ENCODE measurements at regions not wholly inside any gene's neighbourhood (a gene's known extent, or its start where the extent isn't known, plus 50 kb on each side); places are given as distances from the start of the nearest gene placed in this dataset.

GRCh38 chr18:40046596-40046995 is 1908.4 kb upstream of the PIK3C3 start:
- no peak for TF ChIP-seq SIN3A (IDR thresholded peaks at IDR 0.05; ENCODE audit: borderline replicate concordance, insufficient read depth, low read length)
- no peak for TF ChIP-seq POLR2AphosphoS5 (IDR thresholded peaks at IDR 0.05; ENCODE audit: low read depth, low read length)
- no peak for TF ChIP-seq FOXP2 (optimal IDR thresholded peaks at IDR 0.05; ENCODE audit: borderline replicate concordance, extremely low read depth, extremely low read length, insufficient read depth)
- TF ChIP-seq, protein P1, sequence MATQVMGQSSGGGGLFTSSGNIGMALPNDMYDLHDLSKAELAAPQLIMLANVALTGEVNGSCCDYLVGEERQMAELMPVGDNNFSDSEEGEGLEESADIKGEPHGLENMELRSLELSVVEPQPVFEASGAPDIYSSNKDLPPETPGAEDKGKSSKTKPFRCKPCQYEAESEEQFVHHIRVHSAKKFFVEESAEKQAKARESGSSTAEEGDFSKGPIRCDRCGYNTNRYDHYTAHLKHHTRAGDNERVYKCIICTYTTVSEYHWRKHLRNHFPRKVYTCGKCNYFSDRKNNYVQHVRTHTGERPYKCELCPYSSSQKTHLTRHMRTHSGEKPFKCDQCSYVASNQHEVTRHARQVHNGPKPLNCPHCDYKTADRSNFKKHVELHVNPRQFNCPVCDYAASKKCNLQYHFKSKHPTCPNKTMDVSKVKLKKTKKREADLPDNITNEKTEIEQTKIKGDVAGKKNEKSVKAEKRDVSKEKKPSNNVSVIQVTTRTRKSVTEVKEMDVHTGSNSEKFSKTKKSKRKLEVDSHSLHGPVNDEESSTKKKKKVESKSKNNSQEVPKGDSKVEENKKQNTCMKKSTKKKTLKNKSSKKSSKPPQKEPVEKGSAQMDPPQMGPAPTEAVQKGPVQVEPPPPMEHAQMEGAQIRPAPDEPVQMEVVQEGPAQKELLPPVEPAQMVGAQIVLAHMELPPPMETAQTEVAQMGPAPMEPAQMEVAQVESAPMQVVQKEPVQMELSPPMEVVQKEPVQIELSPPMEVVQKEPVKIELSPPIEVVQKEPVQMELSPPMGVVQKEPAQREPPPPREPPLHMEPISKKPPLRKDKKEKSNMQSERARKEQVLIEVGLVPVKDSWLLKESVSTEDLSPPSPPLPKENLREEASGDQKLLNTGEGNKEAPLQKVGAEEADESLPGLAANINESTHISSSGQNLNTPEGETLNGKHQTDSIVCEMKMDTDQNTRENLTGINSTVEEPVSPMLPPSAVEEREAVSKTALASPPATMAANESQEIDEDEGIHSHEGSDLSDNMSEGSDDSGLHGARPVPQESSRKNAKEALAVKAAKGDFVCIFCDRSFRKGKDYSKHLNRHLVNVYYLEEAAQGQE (IDR thresholded peaks at IDR 0.05; ENCODE audit: insufficient read depth in 1 of 2, low read depth in 2 of 2, low read length in 2 of 2), result no peak
- no peak for TF ChIP-seq TAF1 (IDR thresholded peaks at IDR 0.05; ENCODE audit: borderline replicate concordance, insufficient read depth, low read length)

DNA sequence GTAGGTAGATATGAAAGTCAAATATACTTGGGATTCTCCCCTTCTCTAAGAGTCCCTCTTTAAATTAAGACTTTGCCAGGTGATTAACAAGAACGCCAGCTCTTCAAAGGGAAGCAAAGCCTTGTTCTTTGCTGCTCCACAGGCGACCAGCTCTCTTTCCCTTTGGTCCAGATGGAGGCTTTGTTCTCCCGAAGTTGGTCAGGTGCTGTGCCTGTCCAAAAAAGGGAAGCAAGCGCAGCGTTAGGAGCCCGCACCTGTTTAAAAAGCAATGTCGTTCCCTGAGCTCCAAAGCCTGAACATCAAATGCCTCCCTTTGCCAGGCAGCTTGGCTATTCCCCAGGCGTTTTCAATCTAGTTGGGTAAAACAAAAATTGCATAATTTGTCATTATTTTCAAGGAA is 1913.1 kb upstream of the PIK3C3 start:
- TF ChIP-seq FOXP2 (optimal IDR thresholded peaks at IDR 0.05; ENCODE audit: borderline replicate concordance, extremely low read depth, extremely low read length, insufficient read depth) (no peak), TAF1 (IDR thresholded peaks at IDR 0.05; ENCODE audit: borderline replicate concordance, insufficient read depth, low read length) (no peak), SIN3A (IDR thresholded peaks at IDR 0.05; ENCODE audit: borderline replicate concordance, insufficient read depth, low read length) (no peak), POLR2AphosphoS5 (IDR thresholded peaks at IDR 0.05; ENCODE audit: low read depth, low read length) (no peak)
- TF ChIP-seq, protein P1 (IDR thresholded peaks at IDR 0.05; ENCODE audit: insufficient read depth in 1 of 2, low read depth in 2 of 2, low read length in 2 of 2), result no peak

DNA sequence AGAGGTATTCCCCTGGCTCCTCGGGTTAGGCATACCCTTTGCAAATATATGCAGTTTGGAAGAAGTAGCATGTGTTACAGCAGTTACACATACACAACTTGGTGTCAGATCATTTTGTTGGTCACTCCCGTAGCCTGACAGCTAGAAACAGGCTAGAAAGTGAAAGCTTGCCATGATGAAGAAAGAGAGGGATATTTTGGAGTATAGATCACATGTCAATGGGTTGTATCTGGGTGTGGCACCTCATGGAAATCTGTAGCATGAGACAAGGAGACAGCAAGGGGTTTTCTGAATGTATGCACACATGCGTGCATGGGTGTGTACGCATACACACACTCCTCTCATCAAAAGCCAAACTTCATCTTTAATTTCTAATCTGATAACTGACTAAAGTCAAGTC is 1914.5 kb upstream of the PIK3C3 start:
- TF ChIP-seq TAF1 (IDR thresholded peaks at IDR 0.05; ENCODE audit: borderline replicate concordance, insufficient read depth, low read length) (no peak), FOXP2 (optimal IDR thresholded peaks at IDR 0.05; ENCODE audit: borderline replicate concordance, extremely low read depth, extremely low read length, insufficient read depth) (no peak), SIN3A (IDR thresholded peaks at IDR 0.05; ENCODE audit: borderline replicate concordance, insufficient read depth, low read length) (no peak), POLR2AphosphoS5 (IDR thresholded peaks at IDR 0.05; ENCODE audit: low read depth, low read length) (no peak)
- TF ChIP-seq, protein P1 (IDR thresholded peaks at IDR 0.05; ENCODE audit: insufficient read depth in 1 of 2, low read depth in 2 of 2, low read length in 2 of 2), result no peak

- TF ChIP-seq, protein P1 (IDR thresholded peaks at IDR 0.05; ENCODE audit: insufficient read depth in 1 of 2, low read depth in 2 of 2, low read length in 2 of 2), result no peak
- TF ChIP-seq TAF1 (IDR thresholded peaks at IDR 0.05; ENCODE audit: borderline replicate concordance, insufficient read depth, low read length) (no peak), FOXP2 (optimal IDR thresholded peaks at IDR 0.05; ENCODE audit: borderline replicate concordance, extremely low read depth, extremely low read length, insufficient read depth) (no peak)
Observed at GRCh38 chr18:40037356-40037755, 1917.7 kb upstream of the PIK3C3 start.

DNA sequence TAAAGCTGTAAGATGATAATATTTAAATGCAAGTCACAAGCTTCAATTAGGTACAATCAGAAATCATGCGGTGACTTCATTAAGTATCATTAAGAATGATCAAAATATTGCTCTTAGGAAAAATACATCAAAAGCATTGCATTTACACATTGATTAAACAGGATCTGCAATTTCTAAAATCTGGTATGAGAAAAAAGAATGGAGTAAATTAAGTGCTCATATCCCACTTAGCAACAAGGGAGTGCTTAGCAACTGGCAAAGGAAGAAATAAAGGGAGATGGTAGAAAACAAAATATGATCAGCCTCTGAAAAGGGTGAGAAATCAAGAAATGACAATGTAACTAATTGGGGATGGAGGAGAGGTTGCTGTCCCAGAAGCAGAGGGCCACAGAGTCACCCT is 1918.2 kb upstream of the PIK3C3 start:
- TF ChIP-seq POLR2AphosphoS5 (IDR thresholded peaks at IDR 0.05; ENCODE audit: low read depth, low read length), result no peak
- TF ChIP-seq, protein P1 (IDR thresholded peaks at IDR 0.05; ENCODE audit: insufficient read depth in 1 of 2, low read depth in 2 of 2, low read length in 2 of 2), result no peak
- no peak for TF ChIP-seq TAF1 (IDR thresholded peaks at IDR 0.05; ENCODE audit: borderline replicate concordance, insufficient read depth, low read length)
- TF ChIP-seq SIN3A (IDR thresholded peaks at IDR 0.05; ENCODE audit: borderline replicate concordance, insufficient read depth, low read length), result no peak
- TF ChIP-seq FOXP2 (optimal IDR thresholded peaks at IDR 0.05; ENCODE audit: borderline replicate concordance, extremely low read depth, extremely low read length, insufficient read depth), result no peak

Measured in PFSK-1 (cell line).